Panc1 (cell line): ENCODE measurements at regions not wholly inside any gene's neighbourhood (a gene's known extent, or its start where the extent isn't known, plus 50 kb on each side); places are given as distances from the start of the nearest gene placed in this dataset.

Experiments used
- ATAC-seq: fragments of 200-7000 bp; cut with Tn5 transposase; 2 replicates; pipeline ENCODE4 v1.9.1; 2020; ENCODE audit warnings: mild to moderate bottlenecking, moderate library complexity
- BruUV-seq: library from RNA; stranded (reverse); fragments of 400-500 nt; replicated peaks from 2 replicates; lab custom pipeline; 2021; lab: Mats Ljungman, UMichigan
- CTCF ChIA-PET: fragments of 300-600 bp; sonication (Branson Sonifier 250); formaldehyde crosslinking; loops from one replicate; lab custom pipeline; 2022; ENCODE audit warnings: antibody characterized with exemption; lab: Charles Lee
- POLR2A ChIA-PET: fragments of 300-600 bp; sonication (Branson Sonifier 250); formaldehyde crosslinking; loops from one replicate; lab custom pipeline; 2022; ENCODE audit warnings: antibody characterized with exemption; lab: Charles Lee
- DNase-seq: peaks from one replicate; pipeline ENCODE4 v3.0.0-alpha.2; 2010; ENCODE audit warnings: low read depth, low spot score
- H3K27ac ChIP-seq: 2 replicates; pipeline ENCODE4 v1.5.1; 2011; ENCODE audit warnings: mild to moderate bottlenecking, low read length, inconsistent platforms
- H3K27me3 ChIP-seq: fragments of 200-500 bp; sonication (Bioruptor generic); 2 replicates; pipeline ENCODE4 v1.6.0; 2014; ENCODE audit warnings: low read length, inconsistent platforms; ENCODE audit not compliant: control insufficient read depth, insufficient read depth
- H3K36me3 ChIP-seq: fragments of 200-500 bp; sonication (Bioruptor generic); 2 replicates; pipeline ENCODE4 v1.5.1; 2014; ENCODE audit warnings: inconsistent platforms, mild to moderate bottlenecking, low read length, moderate library complexity; ENCODE audit not compliant: control insufficient read depth, insufficient read depth
- H3K4me1 ChIP-seq: 2 replicates; pipeline ENCODE4 v1.5.1; 2011; ENCODE audit warnings: inconsistent platforms, mild to moderate bottlenecking, low read length, moderate library complexity; ENCODE audit not compliant: control insufficient read depth, insufficient read depth
- H3K4me3 ChIP-seq, 2 experiments: 2 replicates each; pipeline ENCODE4 v1.5.1; 2011 to 2012; ENCODE audit warnings: low read depth in 2 of 2, low read length in 2 of 2, mild to moderate bottlenecking in 2 of 2, inconsistent platforms in 1 of 2, moderate library complexity in 1 of 2
- H3K9me3 ChIP-seq: fragments of 200-500 bp; sonication (Bioruptor generic); 2 replicates; pipeline ENCODE4 v1.5.1; 2014; ENCODE audit warnings: low read depth, mild to moderate bottlenecking, inconsistent platforms, low read length, moderate library complexity; ENCODE audit not compliant: control insufficient read depth, insufficient read depth
- CTCF ChIP-seq: fragments of 450-650 bp; IDR thresholded peaks from 2 replicates; pipeline ENCODE4 v1.5.1; 2017; ENCODE audit warnings: mild to moderate bottlenecking
- POLR2AphosphoS5 ChIP-seq: IDR thresholded peaks from 2 replicates; pipeline ENCODE4 v1.6.1; 2012; ENCODE audit warnings: mild to moderate bottlenecking, low read depth, low read length, moderate library complexity
- REST ChIP-seq, 2 experiments: IDR thresholded peaks; 2 replicates each; pipeline ENCODE4 v1.6.1; 2011 to 2012; ENCODE audit warnings: low read depth in 2 of 2, control low read depth in 1 of 2, low read length in 1 of 2, mild to moderate bottlenecking in 1 of 2, moderate library complexity in 1 of 2; ENCODE audit not compliant: insufficient read depth in 1 of 2
- SIN3A ChIP-seq: IDR thresholded peaks from 2 replicates; pipeline ENCODE4 v1.6.1; 2012; ENCODE audit warnings: low read depth, mild to moderate bottlenecking, low read length, moderate library complexity, borderline replicate concordance; ENCODE audit not compliant: insufficient read depth
- TCF7L2 ChIP-seq: IDR thresholded peaks from 2 replicates; pipeline ENCODE4 v1.6.1; 2011; ENCODE audit warnings: mild to moderate bottlenecking, low read depth, low read length, inconsistent platforms
- in situ Hi-C: cut with HindIII; loops from 2 replicates; pipeline ENCODE4 v1.10.0; 2016; ENCODE audit warnings: low sequenced_read_pairs, low pct_unique_long_range_greater_than_20kb
- intact Hi-C: fragments of 100-400 bp; cut with micrococcal nuclease; formaldehyde crosslinking; loops from one replicate; pipeline ENCODE4 v1.10.0; 2022; ENCODE audit not compliant: unreplicated experiment

- no TSS peak for BruUV-seq
- ATAC-seq (no peak), DNase-seq (no peak)
- no peak overlapping the region for H3K27ac ChIP-seq
- in situ Hi-C loops: no loop called here
- H3K36me3 ChIP-seq: no peaks in the 10 kb centered on the region
- TF ChIP-seq REST (IDR thresholded peaks at IDR 0.05; ENCODE audit: insufficient read depth in 1 of 2, low read depth in 2 of 2, low read length in 1 of 2) (no peak), CTCF (no peak), SIN3A (no peak), TCF7L2 (no peak), POLR2AphosphoS5 (no peak)
- ChIA-PET POLR2A (no interaction called here), CTCF (no interaction called here)
- H3K4me3 ChIP-seq: no peak overlapping the region
- intact Hi-C loops: no loop called here
- no peaks in the 10 kb centered on the region for H3K9me3 ChIP-seq
- no peaks in the 10 kb centered on the region for H3K4me1 ChIP-seq
- no peaks in the 10 kb centered on the region for H3K27me3 ChIP-seq
Measured at GRCh38 chr3:159148466-159148865, 346.6 kb downstream of the MFSD1 start.

GRCh38 chr3:159149131-159149530 lies 347.3 kb downstream of the MFSD1 start:
- ChIA-PET CTCF (no interaction called here), POLR2A (no interaction called here)
- ATAC-seq (no peak), DNase-seq (no peak)
- TF ChIP-seq TCF7L2 (no peak), SIN3A (no peak), CTCF (no peak), POLR2AphosphoS5 (no peak), REST (IDR thresholded peaks at IDR 0.05; ENCODE audit: insufficient read depth in 1 of 2, low read depth in 2 of 2, low read length in 1 of 2) (no peak)
- intact Hi-C loops (no loop called here), in situ Hi-C loops (no loop called here)
- no peaks in the 10 kb centered on the region for H3K4me1 ChIP-seq
- BruUV-seq: no TSS peak
- H3K36me3 ChIP-seq: no peaks in the 10 kb centered on the region
- H3K27me3 ChIP-seq: no peaks in the 10 kb centered on the region
- H3K4me3 ChIP-seq: no peak overlapping the region
- H3K9me3 ChIP-seq: no peaks in the 10 kb centered on the region
- H3K27ac ChIP-seq: no peak overlapping the region
